ENCODE measurements at regions not wholly inside any gene's neighbourhood (a gene's known extent, or its start where the extent isn't known, plus 50 kb on each side); places are given as distances from the start of the nearest gene placed in this dataset.

DNA sequence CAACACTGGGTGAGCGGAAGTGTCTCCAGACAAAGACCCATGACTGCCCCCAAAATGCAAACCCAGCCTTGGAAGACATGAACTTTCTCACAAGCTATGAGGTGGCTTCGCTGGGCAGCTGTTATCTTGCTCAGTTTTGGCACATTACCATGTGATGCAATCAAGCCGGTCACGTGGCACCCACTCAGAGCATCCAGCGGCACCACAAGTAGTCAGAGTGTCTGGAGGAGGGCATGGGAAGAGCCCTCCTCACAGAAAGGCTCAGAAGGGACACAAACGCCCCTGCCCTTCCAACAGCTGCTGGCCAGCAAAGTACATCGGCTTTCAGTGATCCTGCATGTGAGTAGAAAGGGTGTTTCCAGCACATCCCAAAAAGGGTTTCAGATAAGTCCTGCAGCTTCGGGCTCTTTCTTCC is 145.5 kb upstream of the IRF2BP2 start (continued):
- TF ChIP-seq, protein P1, sequence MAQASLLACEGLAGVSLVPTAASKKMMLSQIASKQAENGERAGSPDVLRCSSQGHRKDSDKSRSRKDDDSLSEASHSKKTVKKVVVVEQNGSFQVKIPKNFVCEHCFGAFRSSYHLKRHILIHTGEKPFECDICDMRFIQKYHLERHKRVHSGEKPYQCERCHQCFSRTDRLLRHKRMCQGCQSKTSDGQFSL (CRISPR knock-in tag; IDR thresholded peaks at IDR 0.05) = 0 out of 2 replicates have a peak, but pooled peaks have one; percentile 30
- TF ChIP-seq, protein P1 (tag; IDR thresholded peaks at IDR 0.05) = no peak
- TF ChIP-seq SMAD2 (IDR thresholded peaks at IDR 0.05; ENCODE audit: low read depth, low read length) (no peak), PHTF2 (CRISPR knock-in tag; IDR thresholded peaks at IDR 0.05) (no peak), ZNF3 (CRISPR knock-in tag; IDR thresholded peaks at IDR 0.05) (no peak), ZNF354B (CRISPR knock-in tag; IDR thresholded peaks at IDR 0.05) (no peak), EHMT2 (IDR thresholded peaks at IDR 0.05) (no peak), NR3C1 (CRISPR knock-in tag; IDR thresholded peaks at IDR 0.05) (no peak), EZH2 (IDR thresholded peaks at IDR 0.05; ENCODE audit: borderline replicate concordance, low read depth, low read length) (no peak), CAMTA2 (CRISPR knock-in tag; conservative IDR thresholded peaks at IDR 0.05) (no peak), SIN3A (IDR thresholded peaks at IDR 0.05; ENCODE audit: borderline replicate concordance in 2 of 2, control insufficient read depth in 1 of 2, low read depth in 2 of 2, low read length in 2 of 2) (no peak), CBX5 (IDR thresholded peaks at IDR 0.05; ENCODE audit: borderline replicate concordance, low read depth) (no peak), CHD2 (IDR thresholded peaks at IDR 0.05; ENCODE audit: low read depth, low read length) (no peak), CEBPG (CRISPR knock-in tag; IDR thresholded peaks at IDR 0.05) (peak; percentile 88), CEBPG (tag; conservative IDR thresholded peaks at IDR 0.05 in 1 of 2, IDR thresholded peaks at IDR 0.05 in 1 of 2) (peak; percentile 97 to 98), ZC3H11A (IDR thresholded peaks at IDR 0.05; ENCODE audit: low read depth, low read length) (no peak), MTA3 (IDR thresholded peaks at IDR 0.05; ENCODE audit: borderline replicate concordance) (0 out of 2 replicates have a peak, but pooled peaks have one; percentile 61), KAT2B (IDR thresholded peaks at IDR 0.05; ENCODE audit: low read depth, low read length) (no peak), HMGN3 (IDR thresholded peaks at IDR 0.05; ENCODE audit: borderline replicate concordance, extremely low read depth, insufficient read length, low read depth, low read length) (no peak), RAD21 (CRISPR knock-in tag; conservative IDR thresholded peaks at IDR 0.05 in 1 of 2, IDR thresholded peaks at IDR 0.05 in 1 of 2) (peak in 1 of 2 experiments; percentile 16; a peak in 1 of 4 replicates)
- TF ChIP-seq, protein P2, sequence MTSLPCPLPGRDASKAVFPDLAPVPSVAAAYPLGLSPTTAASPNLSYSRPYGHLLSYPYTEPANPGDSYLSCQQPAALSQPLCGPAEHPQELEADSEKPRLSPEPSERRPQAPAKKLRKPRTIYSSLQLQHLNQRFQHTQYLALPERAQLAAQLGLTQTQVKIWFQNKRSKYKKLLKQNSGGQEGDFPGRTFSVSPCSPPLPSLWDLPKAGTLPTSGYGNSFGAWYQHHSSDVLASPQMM (CRISPR knock-in tag; IDR thresholded peaks at IDR 0.05) = no peak
- TF ChIP-seq, protein P3, sequence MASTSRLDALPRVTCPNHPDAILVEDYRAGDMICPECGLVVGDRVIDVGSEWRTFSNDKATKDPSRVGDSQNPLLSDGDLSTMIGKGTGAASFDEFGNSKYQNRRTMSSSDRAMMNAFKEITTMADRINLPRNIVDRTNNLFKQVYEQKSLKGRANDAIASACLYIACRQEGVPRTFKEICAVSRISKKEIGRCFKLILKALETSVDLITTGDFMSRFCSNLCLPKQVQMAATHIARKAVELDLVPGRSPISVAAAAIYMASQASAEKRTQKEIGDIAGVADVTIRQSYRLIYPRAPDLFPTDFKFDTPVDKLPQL (IDR thresholded peaks at IDR 0.05; ENCODE audit: extremely low read depth, insufficient read length) = no peak
- TF ChIP-seq, protein P4, sequence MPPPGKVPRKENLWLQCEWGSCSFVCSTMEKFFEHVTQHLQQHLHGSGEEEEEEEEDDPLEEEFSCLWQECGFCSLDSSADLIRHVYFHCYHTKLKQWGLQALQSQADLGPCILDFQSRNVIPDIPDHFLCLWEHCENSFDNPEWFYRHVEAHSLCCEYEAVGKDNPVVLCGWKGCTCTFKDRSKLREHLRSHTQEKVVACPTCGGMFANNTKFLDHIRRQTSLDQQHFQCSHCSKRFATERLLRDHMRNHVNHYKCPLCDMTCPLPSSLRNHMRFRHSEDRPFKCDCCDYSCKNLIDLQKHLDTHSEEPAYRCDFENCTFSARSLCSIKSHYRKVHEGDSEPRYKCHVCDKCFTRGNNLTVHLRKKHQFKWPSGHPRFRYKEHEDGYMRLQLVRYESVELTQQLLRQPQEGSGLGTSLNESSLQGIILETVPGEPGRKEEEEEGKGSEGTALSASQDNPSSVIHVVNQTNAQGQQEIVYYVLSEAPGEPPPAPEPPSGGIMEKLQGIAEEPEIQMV (tag; conservative IDR thresholded peaks at IDR 0.05; ENCODE audit: low read depth) = no peak

Data from K562 (cell line).